SJSA1 (cell line): ENCODE measurements at regions not wholly inside any gene's neighbourhood (a gene's known extent, or its start where the extent isn't known, plus 50 kb on each side); places are given as distances from the start of the nearest gene placed in this dataset.

Experiments
- DNase-seq, 2 experiments: peaks; one replicate each; pipeline ENCODE4 v3.0.0-alpha.2; 2015 to 2020; ENCODE audit warnings: low spot score in 2 of 2, low read depth in 1 of 2
- H3K27ac ChIP-seq: fragments of 250-450 bp; sonication (Bioruptor Pico); 2 replicates; pipeline ENCODE4 v1.5.1; 2020; ENCODE audit warnings: mild to moderate bottlenecking, moderate library complexity
- H3K27me3 ChIP-seq: fragments of 250-450 bp; sonication (Bioruptor Pico); replicated peaks from 2 replicates; pipeline ENCODE4 v1.5.1; 2020; ENCODE audit warnings: mild to moderate bottlenecking, moderate library complexity
- H3K36me3 ChIP-seq: fragments of 250-450 bp; sonication (Bioruptor Pico); 2 replicates; pipeline ENCODE4 v1.5.1; 2020; ENCODE audit warnings: mild to moderate bottlenecking
- H3K4me1 ChIP-seq: fragments of 250-450 bp; sonication (Bioruptor Pico); replicated peaks from 2 replicates; pipeline ENCODE4 v1.6.1; 2021; ENCODE audit warnings: mild to moderate bottlenecking
- H3K4me3 ChIP-seq: fragments of 250-450 bp; sonication (Bioruptor Pico); 2 replicates; pipeline ENCODE4 v1.5.1; 2020; ENCODE audit warnings: mild to moderate bottlenecking
- H3K9me3 ChIP-seq: fragments of 250-450 bp; sonication (Bioruptor Pico); replicated peaks from 2 replicates; pipeline ENCODE4 v1.5.1; 2020; ENCODE audit warnings: mild to moderate bottlenecking

- DNase-seq = no peak
- no peaks in the 10 kb centered on the region for H3K4me1 ChIP-seq
- no peaks in the 10 kb centered on the region for H3K27me3 ChIP-seq
- no peak overlapping the region for H3K4me3 ChIP-seq
- H3K27ac ChIP-seq = no peak overlapping the region
- H3K9me3 ChIP-seq = no peaks in the 10 kb centered on the region; the same call in 1 of the 2 replicates
- H3K36me3 ChIP-seq = no peaks in the 10 kb centered on the region
Observed at GRCh38 chr6:68473433-68474210, 161.5 kb upstream of the ADGRB3 start.

DNA sequence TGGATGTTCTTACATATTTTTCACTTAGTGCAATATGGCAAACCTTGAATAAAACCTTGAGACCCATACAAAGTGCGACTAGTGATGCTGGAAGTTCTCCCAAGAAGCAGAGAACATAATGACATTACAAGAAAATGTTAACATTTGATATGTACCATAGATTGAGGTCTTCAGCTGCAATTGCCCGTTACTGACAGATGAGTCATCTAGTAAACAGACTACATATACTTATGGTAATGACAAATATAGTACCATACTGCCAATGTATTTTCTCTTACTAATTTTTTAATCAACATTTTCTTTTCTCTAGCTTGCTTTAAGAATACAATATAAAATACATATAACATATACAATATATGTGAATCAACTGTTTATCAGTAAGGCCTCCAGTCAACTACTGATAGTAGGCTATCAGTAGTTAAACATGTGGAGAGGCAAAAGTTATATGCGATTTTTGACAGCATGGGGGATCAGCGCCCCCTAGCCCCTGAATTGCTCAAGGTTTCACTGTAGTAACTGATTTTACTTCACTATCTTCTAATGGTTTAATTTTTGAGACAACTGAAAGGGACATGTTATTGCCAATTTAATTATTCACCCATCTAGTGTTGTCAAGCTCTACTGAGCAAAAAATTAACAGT lies 166.7 kb upstream of the ADGRB3 start:
- Histone ChIP-seq H3K4me3 (no peak overlapping the region), H3K36me3 (no peaks in the 10 kb centered on the region), H3K27me3 (no peaks in the 10 kb centered on the region), H3K4me1 (no peaks in the 10 kb centered on the region), H3K9me3 (no peaks in the 10 kb centered on the region), H3K27ac (no peak overlapping the region)
- no peak for DNase-seq

DNA sequence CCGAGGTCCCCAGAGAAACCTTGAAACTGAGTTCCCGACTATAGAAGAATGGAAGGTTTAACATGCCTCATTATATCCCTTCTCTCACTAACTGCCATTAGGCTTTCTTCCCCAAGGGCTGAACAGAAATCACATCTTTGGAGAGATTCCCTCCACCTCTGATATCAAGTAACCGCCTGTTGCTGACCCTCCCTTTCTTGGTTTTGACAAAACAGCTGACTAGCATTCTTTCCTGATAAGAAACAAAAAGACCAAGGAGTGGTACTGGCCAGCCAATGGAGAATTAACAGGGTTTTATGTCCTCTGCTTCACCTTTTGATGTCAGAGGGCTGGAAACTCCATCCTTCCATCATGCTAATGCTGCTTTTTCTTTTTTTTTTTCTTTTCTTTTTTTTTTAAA lies 176.6 kb upstream of the ADGRB3 start:
- Histone ChIP-seq H3K27ac (no peak overlapping the region), H3K36me3 (no peaks in the 10 kb centered on the region), H3K27me3 (no peaks in the 10 kb centered on the region), H3K4me3 (no peak overlapping the region), H3K9me3 (no peaks in the 10 kb centered on the region), H3K4me1 (no peaks in the 10 kb centered on the region)
- DNase-seq = no peak

DNA sequence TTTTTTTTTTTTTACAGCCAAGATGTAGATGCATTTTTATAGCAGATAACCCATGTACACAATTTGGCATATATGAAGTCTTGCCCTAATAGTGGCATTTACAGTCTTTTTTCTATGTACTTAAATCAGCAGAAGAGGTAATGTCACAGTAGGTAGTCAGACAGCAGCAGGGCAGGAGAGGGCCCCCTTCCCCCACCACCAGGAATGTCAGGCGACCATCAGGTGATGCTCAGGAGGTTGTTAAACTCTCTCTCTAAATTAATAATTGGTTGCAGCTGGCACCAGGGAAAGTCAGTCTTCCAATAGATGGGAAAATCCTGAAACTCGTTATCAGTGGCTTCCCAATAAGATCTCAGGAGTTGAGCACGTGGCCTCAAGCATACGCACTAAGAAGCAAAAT lies 188.0 kb upstream of the ADGRB3 start:
- H3K36me3 ChIP-seq = no peaks in the 10 kb centered on the region
- no peak overlapping the region for H3K4me3 ChIP-seq
- no peak for DNase-seq
- no peaks in the 10 kb centered on the region for H3K4me1 ChIP-seq
- H3K27me3 ChIP-seq = no peaks in the 10 kb centered on the region
- H3K27ac ChIP-seq = no peak overlapping the region
- H3K9me3 ChIP-seq = no peaks in the 10 kb centered on the region

GRCh38 chr6:68445926-68446325 lies 189.2 kb upstream of the ADGRB3 start:
- DNase-seq = no peak
- Histone ChIP-seq H3K4me3 (no peak overlapping the region), H3K36me3 (no peaks in the 10 kb centered on the region), H3K27ac (no peak overlapping the region), H3K9me3 (no peaks in the 10 kb centered on the region), H3K27me3 (no peaks in the 10 kb centered on the region), H3K4me1 (no peaks in the 10 kb centered on the region)

DNA sequence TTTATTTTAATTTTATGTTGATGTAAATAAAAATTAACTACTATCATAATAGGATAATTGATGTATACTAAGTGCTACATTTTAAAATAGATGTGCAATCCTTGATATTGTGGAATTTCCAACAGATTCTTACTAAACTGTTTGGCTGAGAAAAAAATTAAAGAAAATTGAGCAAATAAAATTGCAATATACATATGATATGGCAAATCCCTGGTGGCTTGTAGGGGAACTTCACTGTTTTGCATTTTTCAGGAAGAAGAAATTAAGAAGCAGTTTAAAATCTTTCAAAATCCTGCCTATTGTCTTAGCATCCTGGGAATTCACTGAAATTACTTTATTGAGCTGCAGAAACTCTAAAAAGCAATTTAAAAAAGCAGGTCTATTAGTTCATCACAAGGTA lies 191.4 kb upstream of the ADGRB3 start:
- H3K9me3 ChIP-seq = no peaks in the 10 kb centered on the region
- H3K36me3 ChIP-seq = no peaks in the 10 kb centered on the region
- H3K4me3 ChIP-seq = no peak overlapping the region
- no peak for DNase-seq
- no peaks in the 10 kb centered on the region for H3K4me1 ChIP-seq
- no peaks in the 10 kb centered on the region for H3K27me3 ChIP-seq
- H3K27ac ChIP-seq = no peak overlapping the region

DNA sequence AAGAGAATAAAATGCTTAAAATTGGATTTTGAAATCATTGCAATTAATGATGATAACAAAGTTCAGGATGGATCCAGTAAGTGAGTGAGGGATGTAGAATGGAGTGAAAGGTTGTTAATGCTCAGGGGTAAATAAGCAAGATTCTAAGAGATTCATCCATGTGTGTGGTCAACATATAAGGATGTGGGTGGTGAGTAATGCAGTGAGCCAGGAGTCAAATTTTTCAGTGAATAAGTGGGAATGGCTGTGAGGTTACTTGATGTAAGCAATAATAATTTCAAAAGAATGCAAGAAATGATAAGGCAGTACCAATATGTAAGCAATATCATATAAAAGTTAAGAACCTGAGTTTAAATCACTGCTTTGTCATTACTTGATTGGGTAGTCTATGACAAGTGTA lies 207.5 kb upstream of the ADGRB3 start:
- Histone ChIP-seq H3K27ac (no peak overlapping the region), H3K4me1 (no peaks in the 10 kb centered on the region), H3K36me3 (no peaks in the 10 kb centered on the region), H3K9me3 (no peaks in the 10 kb centered on the region), H3K27me3 (no peaks in the 10 kb centered on the region), H3K4me3 (no peak overlapping the region)
- DNase-seq = no peak

GRCh38 chr6:68410021-68410420 lies 225.1 kb upstream of the ADGRB3 start:
- DNase-seq = no peak
- no peaks in the 10 kb centered on the region for H3K36me3 ChIP-seq
- no peak overlapping the region for H3K4me3 ChIP-seq
- H3K27me3 ChIP-seq = no peaks in the 10 kb centered on the region
- no peak overlapping the region for H3K27ac ChIP-seq
- no peaks in the 10 kb centered on the region for H3K4me1 ChIP-seq
- H3K9me3 ChIP-seq = no peaks in the 10 kb centered on the region

- H3K9me3 ChIP-seq = 0 out of 2 replicates have a peak, but pooled peaks cover 6% of the 10 kb centered on the region
- H3K36me3 ChIP-seq = no peaks in the 10 kb centered on the region
- H3K27me3 ChIP-seq = no peaks in the 10 kb centered on the region
- no peak overlapping the region for H3K4me3 ChIP-seq
- DNase-seq = no peak
- no peak overlapping the region for H3K27ac ChIP-seq
- no peaks in the 10 kb centered on the region for H3K4me1 ChIP-seq
Observed at GRCh38 chr6:68400396-68400795, 234.7 kb upstream of the ADGRB3 start.

DNA sequence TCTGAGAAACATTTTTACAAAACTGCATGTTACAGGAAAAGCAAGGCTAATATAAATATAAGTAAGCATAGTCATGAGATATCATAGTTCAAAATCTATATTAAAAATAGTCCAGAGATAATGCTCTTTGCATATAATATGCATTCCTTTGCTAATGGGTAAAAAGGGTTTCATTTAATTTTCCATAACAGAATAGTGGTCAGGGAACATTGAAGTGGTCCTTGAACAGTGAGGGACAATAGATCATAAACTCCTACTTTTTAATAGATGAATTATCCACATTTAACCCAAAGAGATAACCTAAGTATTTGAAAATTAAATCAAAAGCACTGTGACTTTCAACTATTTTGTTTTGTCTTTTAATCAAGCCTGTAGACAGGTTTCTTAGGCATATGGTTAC lies 243.1 kb upstream of the ADGRB3 start:
- no peaks in the 10 kb centered on the region for H3K9me3 ChIP-seq
- no peaks in the 10 kb centered on the region for H3K36me3 ChIP-seq
- no peak for DNase-seq
- H3K27ac ChIP-seq = no peak overlapping the region
- no peak overlapping the region for H3K4me3 ChIP-seq
- H3K27me3 ChIP-seq = no peaks in the 10 kb centered on the region
- no peaks in the 10 kb centered on the region for H3K4me1 ChIP-seq

- Histone ChIP-seq H3K4me1 (no peaks in the 10 kb centered on the region), H3K27me3 (no peaks in the 10 kb centered on the region), H3K9me3 (peaks cover 12% of the 10 kb centered on the region; the same call in 1 of the 2 replicates), H3K27ac (no peak overlapping the region), H3K4me3 (no peak overlapping the region), H3K36me3 (no peaks in the 10 kb centered on the region)
- no peak for DNase-seq
Observed at GRCh38 chr6:68372991-68373390, 262.1 kb upstream of the ADGRB3 start.

DNA sequence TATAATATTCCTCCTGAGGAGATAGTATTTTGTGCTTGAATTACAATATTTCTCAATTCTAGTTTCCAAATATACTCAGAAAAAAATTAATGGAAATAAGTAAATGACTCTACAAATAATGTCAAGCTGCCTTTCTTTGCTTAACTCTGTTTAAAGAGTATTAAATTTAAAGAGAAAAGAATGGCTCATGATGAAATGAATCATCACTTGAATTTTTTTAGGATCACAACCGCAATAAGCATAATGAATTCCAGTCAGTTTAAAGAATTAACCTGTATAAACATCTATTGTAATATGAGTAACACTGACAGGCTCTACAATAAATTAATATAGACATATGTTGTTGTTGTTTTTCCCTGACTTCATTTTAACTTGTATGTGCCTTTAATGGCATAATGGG lies 266.2 kb upstream of the ADGRB3 start:
- H3K4me3 ChIP-seq = no peak overlapping the region
- H3K27me3 ChIP-seq = no peaks in the 10 kb centered on the region
- no peak overlapping the region for H3K27ac ChIP-seq
- peaks cover 6% of the 10 kb centered on the region; the same call in 1 of the 2 replicates for H3K9me3 ChIP-seq
- DNase-seq = no peak
- H3K36me3 ChIP-seq = no peaks in the 10 kb centered on the region
- H3K4me1 ChIP-seq = no peaks in the 10 kb centered on the region

DNA sequence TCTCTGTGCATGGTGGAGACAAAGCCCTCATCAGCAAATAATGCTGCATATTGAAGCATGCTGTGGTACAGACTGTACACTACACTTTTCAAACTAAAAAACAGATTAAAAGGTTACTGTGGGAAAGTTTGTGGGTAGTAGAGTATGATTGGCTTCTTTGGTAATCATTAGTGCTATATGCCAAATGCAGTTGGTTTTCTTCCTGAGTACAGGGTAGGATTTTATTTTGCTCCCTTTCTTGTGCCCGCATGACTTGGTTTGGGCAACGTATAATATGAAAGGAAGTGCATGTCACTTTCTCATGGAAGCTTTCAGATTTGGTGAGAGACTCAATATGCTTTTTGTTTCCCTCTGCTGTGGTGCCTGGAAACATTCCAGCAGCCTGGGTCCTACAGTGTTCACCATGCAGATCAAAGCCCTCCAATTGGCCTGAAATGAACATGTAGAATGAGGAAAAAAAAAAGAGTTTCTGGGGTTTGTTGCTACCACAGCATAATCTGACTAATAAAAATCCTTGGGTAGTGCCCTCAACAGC lies 270.7 kb upstream of the ADGRB3 start:
- Histone ChIP-seq H3K27me3 (no peaks in the 10 kb centered on the region), H3K36me3 (no peaks in the 10 kb centered on the region), H3K9me3 (peaks cover 4% of the 10 kb centered on the region), H3K4me1 (no peaks in the 10 kb centered on the region), H3K27ac (no peak overlapping the region), H3K4me3 (no peak overlapping the region)
- no peak for DNase-seq

DNA sequence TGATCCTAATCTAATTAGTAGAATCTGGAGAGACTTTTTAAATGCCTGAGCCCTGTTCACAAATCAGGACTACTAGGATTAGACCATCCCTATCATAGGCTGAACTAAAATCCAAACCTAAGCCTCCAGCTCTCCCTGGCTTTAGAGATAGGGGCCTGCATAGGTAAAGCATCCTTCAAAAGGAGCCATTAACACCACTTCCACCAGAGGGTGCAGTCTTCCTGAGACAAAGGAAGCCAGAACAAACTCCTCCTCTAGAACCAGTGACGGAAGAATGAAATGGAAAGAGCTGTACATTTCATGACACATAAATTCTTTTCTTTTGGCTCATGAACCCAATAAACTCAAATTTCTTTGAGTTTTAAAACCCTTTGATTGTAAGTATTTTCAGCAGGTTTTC lies 291.2 kb upstream of the ADGRB3 start:
- Histone ChIP-seq H3K36me3 (no peaks in the 10 kb centered on the region), H3K4me1 (no peaks in the 10 kb centered on the region), H3K9me3 (peaks cover 7% of the 10 kb centered on the region; the same call in 1 of the 2 replicates), H3K27me3 (no peaks in the 10 kb centered on the region), H3K27ac (no peak overlapping the region), H3K4me3 (no peak overlapping the region)
- DNase-seq = no peak
